Upper lobe of left lung (tissue), 4 donors: ENCODE measurements at regions not wholly inside any gene's neighbourhood (a gene's known extent, or its start where the extent isn't known, plus 50 kb on each side); places are given as distances from the start of the nearest gene placed in this dataset.

Experiments
- EP300 ChIP-seq, 4 donors: sonication (generic); formaldehyde crosslinking; IDR thresholded peaks; one replicate each; pipeline ENCODE4 v1.5.1; 2017; ENCODE audit warnings: antibody characterized with exemption in 4 of 4, control low read depth in 2 of 4
- POLR2A ChIP-seq, 4 donors: fragments of 450-650 bp; IDR thresholded peaks; one replicate each; pipeline ENCODE4 v1.5.1; 2016 to 2017; ENCODE audit warnings: antibody characterized with exemption in 4 of 4, mild to moderate bottlenecking in 2 of 4
- POLR2AphosphoS5 ChIP-seq, 2 donors: sonication (generic); formaldehyde crosslinking; IDR thresholded peaks; one replicate each; pipeline ENCODE4 v1.5.1; 2017; ENCODE audit warnings: antibody characterized with exemption in 2 of 2
- TF ChIP-seq, protein P1 (sequence below), 6 experiments: fragments of 450-650 bp in 4 of 6; fragments of 200-600 bp in 2 of 6; sonication (generic) in 2 of 6; IDR thresholded peaks; one replicate each; pipeline ENCODE4 v1.5.1; 2016 to 2019; ENCODE audit warnings: antibody characterized with exemption in 6 of 6

- TF ChIP-seq, protein P1, sequence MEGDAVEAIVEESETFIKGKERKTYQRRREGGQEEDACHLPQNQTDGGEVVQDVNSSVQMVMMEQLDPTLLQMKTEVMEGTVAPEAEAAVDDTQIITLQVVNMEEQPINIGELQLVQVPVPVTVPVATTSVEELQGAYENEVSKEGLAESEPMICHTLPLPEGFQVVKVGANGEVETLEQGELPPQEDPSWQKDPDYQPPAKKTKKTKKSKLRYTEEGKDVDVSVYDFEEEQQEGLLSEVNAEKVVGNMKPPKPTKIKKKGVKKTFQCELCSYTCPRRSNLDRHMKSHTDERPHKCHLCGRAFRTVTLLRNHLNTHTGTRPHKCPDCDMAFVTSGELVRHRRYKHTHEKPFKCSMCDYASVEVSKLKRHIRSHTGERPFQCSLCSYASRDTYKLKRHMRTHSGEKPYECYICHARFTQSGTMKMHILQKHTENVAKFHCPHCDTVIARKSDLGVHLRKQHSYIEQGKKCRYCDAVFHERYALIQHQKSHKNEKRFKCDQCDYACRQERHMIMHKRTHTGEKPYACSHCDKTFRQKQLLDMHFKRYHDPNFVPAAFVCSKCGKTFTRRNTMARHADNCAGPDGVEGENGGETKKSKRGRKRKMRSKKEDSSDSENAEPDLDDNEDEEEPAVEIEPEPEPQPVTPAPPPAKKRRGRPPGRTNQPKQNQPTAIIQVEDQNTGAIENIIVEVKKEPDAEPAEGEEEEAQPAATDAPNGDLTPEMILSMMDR (IDR thresholded peaks at IDR 0.05), result no peak
- TF ChIP-seq POLR2AphosphoS5 (IDR thresholded peaks at IDR 0.05) (no peak), EP300 (IDR thresholded peaks at IDR 0.05) (no peak), POLR2A (IDR thresholded peaks at IDR 0.05) (no peak)
These were observed 256.9 kb upstream of the PTPRD start for GRCh38 chr9:10869687-10870086.
